GM23248 (cell line): ENCODE measurements at regions not wholly inside any gene's neighbourhood (a gene's known extent, or its start where the extent isn't known, plus 50 kb on each side); places are given as distances from the start of the nearest gene placed in this dataset.
"Not testable (repeated sequence)": the region's sequence is repeated elsewhere in the genome, so short reads cannot be mapped to it uniquely, and the experiment has no call there.

Experiments used
- DNase-seq: peaks from one replicate; pipeline ENCODE4 v3.0.0-alpha.2; 2015
- H2AFZ ChIP-seq: fragments of 200-600 bp; sonication (generic); 2 replicates; pipeline ENCODE4 v1.6.1; 2016; ENCODE audit warnings: antibody characterized with exemption
- H3F3A ChIP-seq: fragments of 200-600 bp; sonication (generic); 2 replicates; pipeline ENCODE4 v1.6.1; 2016; ENCODE audit warnings: mild to moderate bottlenecking, antibody characterized with exemption, mixed run types; ENCODE audit not compliant: insufficient read depth
- H3K27ac ChIP-seq: fragments of 200-600 bp; sonication (generic); 2 replicates; pipeline ENCODE4 v1.5.1; 2016; ENCODE audit warnings: mild to moderate bottlenecking
- H3K27me3 ChIP-seq: fragments of 200-600 bp; sonication (generic); replicated peaks from 2 replicates; pipeline ENCODE4 v1.6.1; 2016; ENCODE audit warnings: mild to moderate bottlenecking; ENCODE audit not compliant: insufficient read depth
- H3K36me3 ChIP-seq: fragments of 200-600 bp; sonication (generic); 2 replicates; pipeline ENCODE4 v1.6.1; 2016; ENCODE audit warnings: low read depth, mild to moderate bottlenecking
- H3K4me1 ChIP-seq: fragments of 200-600 bp; sonication (generic); 2 replicates; pipeline ENCODE4 v1.6.1; 2016; ENCODE audit warnings: mild to moderate bottlenecking; ENCODE audit not compliant: insufficient read depth
- H3K4me2 ChIP-seq: fragments of 200-600 bp; sonication (generic); one replicate; pipeline ENCODE4 v1.6.1; 2016; ENCODE audit warnings: mild to moderate bottlenecking; ENCODE audit not compliant: unreplicated experiment
- H3K4me3 ChIP-seq: fragments of 200-600 bp; sonication (generic); 2 replicates; pipeline ENCODE4 v1.5.1; 2016; ENCODE audit warnings: mild to moderate bottlenecking
- H3K79me2 ChIP-seq: fragments of 200-600 bp; sonication (generic); 2 replicates; pipeline ENCODE4 v1.6.1; 2016; ENCODE audit warnings: mild to moderate bottlenecking; ENCODE audit not compliant: insufficient read depth
- H3K9ac ChIP-seq: fragments of 200-600 bp; sonication (generic); 2 replicates; pipeline ENCODE4 v1.6.1; 2016; ENCODE audit warnings: mild to moderate bottlenecking
- H3K9me2 ChIP-seq: fragments of 200-600 bp; sonication (generic); 2 replicates; pipeline ENCODE4 v1.6.1; 2016; ENCODE audit warnings: mixed run types, mild to moderate bottlenecking, moderate library complexity; ENCODE audit not compliant: insufficient read depth
- H3K9me3 ChIP-seq: fragments of 200-600 bp; sonication (generic); one replicate; pipeline ENCODE4 v1.6.1; 2017; ENCODE audit warnings: low read depth
- H4K20me1 ChIP-seq: fragments of 200-600 bp; sonication (generic); 2 replicates; pipeline ENCODE4 v1.6.0; 2016; ENCODE audit not compliant: insufficient read depth
- EZH2 ChIP-seq: fragments of 200-600 bp; sonication (generic); IDR thresholded peaks from 2 replicates; pipeline ENCODE4 v1.6.1; 2018; ENCODE audit warnings: antibody characterized with exemption, mild to moderate bottlenecking; ENCODE audit not compliant: insufficient read depth, poor library complexity, severe bottlenecking
- EZH2phosphoT487 ChIP-seq: fragments of 200-600 bp; sonication (generic); IDR thresholded peaks from 2 replicates; pipeline ENCODE4 v1.6.1; 2018; ENCODE audit warnings: antibody characterized with exemption, moderate library complexity, mild to moderate bottlenecking, low read depth; ENCODE audit not compliant: insufficient read depth
- WGBS, 2 experiments: methylation state at CpG; one replicate each; pipeline ENCODE4 v1.1.6; 2015 to 2017; ENCODE audit warnings: low lambda C conversion rate in 2 of 2, low coverage in 1 of 2; ENCODE audit errors: missing lambda C conversion rate in 2 of 2; 5-methylcytosine and 5-hydroxymethylcytosine counted together
- in situ Hi-C: fragments of 300-500 bp; cut with MboI; formaldehyde crosslinking; loops from 2 replicates; pipeline ENCODE4 v1.15.0; 2020

- Histone ChIP-seq H3K27ac (no peak overlapping the region), H3K27me3 (no peaks in the 10 kb centered on the region), H4K20me1 (no peaks in the 10 kb centered on the region), H3K9me3 (no peaks in the 10 kb centered on the region), H3K36me3 (no peaks in the 10 kb centered on the region), H3K9ac (no peak overlapping the region), H3K4me3 (no peak overlapping the region), H2AFZ (no peak overlapping the region), H3F3A (peaks cover 17% of the 10 kb centered on the region), H3K9me2 (no peaks in the 10 kb centered on the region), H3K4me2 (no peak overlapping the region), H3K4me1 (peaks cover 20% of the 10 kb centered on the region), H3K79me2 (no peaks in the 10 kb centered on the region)
- DNase-seq = no peak
- 72% methylated on average over 5 of the region's 5 CpGs for WGBS, 2 experiments
- no peak for TF ChIP-seq EZH2
- TF ChIP-seq EZH2phosphoT487 = no peak
- in situ Hi-C loops = loop anchor here (10.0 kb wide), 1 partner anchor 84 kb away; the partner anchor contains the start of gene NUP160
Measured at GRCh38 chr11:47928426-47928825, 51.9 kb upstream of the PTPRJ start.

GRCh38 chr11:47924184-47924691 lies 56.1 kb upstream of the PTPRJ start:
- Histone ChIP-seq H3K4me3 (no peak overlapping the region), H4K20me1 (no peaks in the 10 kb centered on the region)

GRCh38 chr11:47923667-47924066 lies 56.7 kb upstream of the PTPRJ start:
- no peaks in the 10 kb centered on the region for H3K36me3 ChIP-seq
- peaks cover 24% of the 10 kb centered on the region for H3K4me1 ChIP-seq
- H3K27me3 ChIP-seq = no peaks in the 10 kb centered on the region
- H3K27ac ChIP-seq = peak overlapping the region; percentile 80
- no peaks in the 10 kb centered on the region for H3K79me2 ChIP-seq
- H3K9me3 ChIP-seq = no peaks in the 10 kb centered on the region
- H2AFZ ChIP-seq = no peak overlapping the region
- H3K9ac ChIP-seq = no peak overlapping the region; the same call in 1 of the 2 replicates
- H3K4me3 ChIP-seq = no peak overlapping the region
- peak; percentile 77 for DNase-seq
- H3K9me2 ChIP-seq = no peaks in the 10 kb centered on the region
- peaks cover 7% of the 10 kb centered on the region; the same call in 1 of the 2 replicates for H3F3A ChIP-seq
- no peak overlapping the region for H3K4me2 ChIP-seq
- no peaks in the 10 kb centered on the region for H4K20me1 ChIP-seq
- in situ Hi-C loops = loop anchor here (10.0 kb wide), 1 partner anchor 79 kb away; the partner anchor contains the start of gene NUP160
- TF ChIP-seq EZH2 = no peak
- TF ChIP-seq EZH2phosphoT487 = no peak
- 14 to 15% methylated on average over 4 of the region's 4 CpGs for WGBS, 2 experiments

More at GRCh38 chr11:47924184-47924691, 56.1 kb upstream of the PTPRJ start:
- peak; percentile 88 for DNase-seq
- in situ Hi-C loops = loop anchor here (10.0 kb wide), 1 partner anchor 79 kb away; the partner anchor contains the start of gene NUP160
- H2AFZ ChIP-seq = 0 out of 2 replicates have a peak overlapping the region, but pooled peaks have one; percentile 44
- TF ChIP-seq EZH2phosphoT487 (no peak), EZH2 (no peak)
- no peaks in the 10 kb centered on the region for H3K9me3 ChIP-seq
- peaks cover 18% of the 10 kb centered on the region for H3K4me1 ChIP-seq
- H3K4me2 ChIP-seq = peak overlapping the region; percentile 32
- peaks cover 7% of the 10 kb centered on the region; the same call in 1 of the 2 replicates for H3F3A ChIP-seq
- peak overlapping the region; percentile 80 for H3K27ac ChIP-seq
- WGBS, 2 experiments = 4 to 7% methylated on average over 8 of the region's 8 CpGs
- H3K9ac ChIP-seq = peak overlapping the region; percentile 34; the same call in 1 of the 2 replicates
- no peaks in the 10 kb centered on the region for H3K9me2 ChIP-seq
- no peaks in the 10 kb centered on the region for H3K36me3 ChIP-seq
- no peaks in the 10 kb centered on the region for H3K79me2 ChIP-seq
- H3K27me3 ChIP-seq = no peaks in the 10 kb centered on the region

- in situ Hi-C loops = loop anchor here (10.0 kb wide), 1 partner anchor 76 kb away; the partner anchor contains the start of gene NUP160
- H3K4me1 ChIP-seq = peaks cover 37% of the 10 kb centered on the region
- H2AFZ ChIP-seq = not testable (repeated sequence)
Measured at GRCh38 chr11:47921080-47921555, 59.2 kb upstream of the PTPRJ start.

More at GRCh38 chr11:47921080-47921555, 59.2 kb upstream of the PTPRJ start:
- H3K27me3 ChIP-seq, H3K4me3 ChIP-seq, H3K9me3 ChIP-seq, H3K79me2 ChIP-seq, DNase-seq, H3K4me2 ChIP-seq, H3F3A ChIP-seq, H4K20me1 ChIP-seq, H3K36me3 ChIP-seq, H3K9ac ChIP-seq, H3K9me2 ChIP-seq, H3K27ac ChIP-seq: not testable (repeated sequence)
- WGBS, 2 experiments = 69 to 71% methylated on average over 6 of the region's 6 CpGs
